H1 (cell line): ENCODE measurements at regions not wholly inside any gene's neighbourhood (a gene's known extent, or its start where the extent isn't known, plus 50 kb on each side); places are given as distances from the start of the nearest gene placed in this dataset.

Source experiments
- CEBPB ChIP-seq: IDR thresholded peaks from 2 replicates; pipeline ENCODE4 v1.6.1; 2012; ENCODE audit warnings: low read depth, low read length
- CHD2 ChIP-seq: IDR thresholded peaks from 2 replicates; pipeline ENCODE4 v1.6.1; 2012; ENCODE audit warnings: low read length, improper control_type of control experiment
- SRF ChIP-seq: IDR thresholded peaks from 2 replicates; pipeline ENCODE4 v1.6.1; 2011; ENCODE audit warnings: mild to moderate bottlenecking, low read depth, low read length, moderate library complexity
- TBP ChIP-seq: IDR thresholded peaks from 2 replicates; pipeline ENCODE4 v1.6.1; 2011; ENCODE audit warnings: low read depth, low read length, improper control_type of control experiment
- TF ChIP-seq, protein P1 (sequence below), 3 experiments: IDR thresholded peaks; 1 replicate in 2 of 3; 2 replicates in 1 of 3; pipeline versions ENCODE4 v1.5.1 to v1.6.1; 2011; ENCODE audit warnings: low read length in 3 of 3, mild to moderate bottlenecking in 3 of 3, inconsistent platforms in 2 of 3, low read depth in 1 of 3, moderate library complexity in 1 of 3; ENCODE audit not compliant: insufficient read depth in 1 of 3; ENCODE audit errors: control extremely low read depth in 1 of 3
- TF ChIP-seq, protein P2 (sequence below): IDR thresholded peaks from 2 replicates; pipeline ENCODE4 v1.6.1; 2012; ENCODE audit warnings: inconsistent platforms

DNA sequence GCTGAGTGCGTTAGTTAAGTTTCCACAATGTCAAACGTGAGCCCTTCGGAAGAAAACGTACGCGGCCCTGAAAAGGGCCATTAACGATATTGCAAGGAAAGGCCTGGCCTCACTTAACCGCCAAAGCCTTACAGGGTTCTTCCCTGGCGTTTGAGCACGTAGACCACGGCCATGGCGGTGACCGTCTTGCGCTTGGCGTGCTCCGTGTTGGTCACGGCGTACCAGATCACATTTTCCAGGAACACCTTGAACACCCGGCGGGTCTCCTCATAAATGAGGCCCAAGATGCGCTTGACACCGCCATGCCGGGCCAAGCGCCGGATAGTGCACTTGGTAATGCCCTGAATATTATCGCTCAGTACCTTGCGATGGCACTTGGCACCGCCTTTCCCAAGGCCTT, 118.4 kb upstream of the BTN3A2 start:
- TF ChIP-seq, protein P1, sequence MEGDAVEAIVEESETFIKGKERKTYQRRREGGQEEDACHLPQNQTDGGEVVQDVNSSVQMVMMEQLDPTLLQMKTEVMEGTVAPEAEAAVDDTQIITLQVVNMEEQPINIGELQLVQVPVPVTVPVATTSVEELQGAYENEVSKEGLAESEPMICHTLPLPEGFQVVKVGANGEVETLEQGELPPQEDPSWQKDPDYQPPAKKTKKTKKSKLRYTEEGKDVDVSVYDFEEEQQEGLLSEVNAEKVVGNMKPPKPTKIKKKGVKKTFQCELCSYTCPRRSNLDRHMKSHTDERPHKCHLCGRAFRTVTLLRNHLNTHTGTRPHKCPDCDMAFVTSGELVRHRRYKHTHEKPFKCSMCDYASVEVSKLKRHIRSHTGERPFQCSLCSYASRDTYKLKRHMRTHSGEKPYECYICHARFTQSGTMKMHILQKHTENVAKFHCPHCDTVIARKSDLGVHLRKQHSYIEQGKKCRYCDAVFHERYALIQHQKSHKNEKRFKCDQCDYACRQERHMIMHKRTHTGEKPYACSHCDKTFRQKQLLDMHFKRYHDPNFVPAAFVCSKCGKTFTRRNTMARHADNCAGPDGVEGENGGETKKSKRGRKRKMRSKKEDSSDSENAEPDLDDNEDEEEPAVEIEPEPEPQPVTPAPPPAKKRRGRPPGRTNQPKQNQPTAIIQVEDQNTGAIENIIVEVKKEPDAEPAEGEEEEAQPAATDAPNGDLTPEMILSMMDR (IDR thresholded peaks at IDR 0.05; ENCODE audit: control extremely low read depth in 1 of 3, insufficient read depth in 1 of 3, low read depth in 1 of 3, low read length in 3 of 3) = no peak
- no peak for TF ChIP-seq CHD2
- TF ChIP-seq TBP = no peak
- TF ChIP-seq, protein P2, sequence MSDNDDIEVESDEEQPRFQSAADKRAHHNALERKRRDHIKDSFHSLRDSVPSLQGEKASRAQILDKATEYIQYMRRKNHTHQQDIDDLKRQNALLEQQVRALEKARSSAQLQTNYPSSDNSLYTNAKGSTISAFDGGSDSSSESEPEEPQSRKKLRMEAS = no peak
- no peak for TF ChIP-seq CEBPB
- TF ChIP-seq SRF = no peak
